Stimulated activated CD4-positive, alpha-beta T cell treated with anti-CD3 and anti-CD28 coated beads, Interleukin-4, amount 100 ng/mL, for 1 hour (primary cell): ENCODE measurements at regions not wholly inside any gene's neighbourhood (a gene's known extent, or its start where the extent isn't known, plus 50 kb on each side); places are given as distances from the start of the nearest gene placed in this dataset.
"Not testable (repeated sequence)": the region's sequence is repeated elsewhere in the genome, so short reads cannot be mapped to it uniquely, and the experiment has no call there.

Experiments
- DNase-seq: peaks from one replicate; pipeline ENCODE4 v3.0.0-alpha.2; 2020

GRCh38 chr4:159950707-159951106, 847.8 kb downstream of the RAPGEF2 start:
- no peak for DNase-seq

GRCh38 chr4:159966746-159967145, 863.9 kb downstream of the RAPGEF2 start:
- no peak for DNase-seq

- not testable (repeated sequence) for DNase-seq
Observed at GRCh38 chr4:159976871-159977482, 874.1 kb downstream of the RAPGEF2 start.

- no peak for DNase-seq
Observed at GRCh38 chr4:159977907-159978617, 875.2 kb downstream of the RAPGEF2 start.

GRCh38 chr4:159979351-159979750, 876.5 kb downstream of the RAPGEF2 start:
- no peak for DNase-seq

- DNase-seq, result no peak
Observed at GRCh38 chr4:159979953-159980352, 877.1 kb downstream of the RAPGEF2 start.

GRCh38 chr4:159980826-159981468, 878.1 kb downstream of the RAPGEF2 start:
- no peak for DNase-seq

- DNase-seq, result no peak
Observed at GRCh38 chr4:159981469-159981856, 878.6 kb downstream of the RAPGEF2 start.

- DNase-seq, result no peak
Observed at GRCh38 chr4:159983082-159983481, 880.2 kb downstream of the RAPGEF2 start.

- no peak for DNase-seq
Observed at GRCh38 chr4:160009656-160010493, 907.0 kb downstream of the RAPGEF2 start.

GRCh38 chr4:160019936-160020335, 917.1 kb downstream of the RAPGEF2 start:
- DNase-seq, result no peak

- no peak for DNase-seq
Observed at GRCh38 chr4:160020804-160021203, 917.9 kb downstream of the RAPGEF2 start.

- DNase-seq, result no peak
Observed at GRCh38 chr4:160021870-160022269, 919.0 kb downstream of the RAPGEF2 start.

GRCh38 chr4:160026721-160027120, 923.8 kb downstream of the RAPGEF2 start:
- DNase-seq, result no peak

- DNase-seq, result no peak
Observed at GRCh38 chr4:160034501-160034900, 931.6 kb downstream of the RAPGEF2 start.

GRCh38 chr4:160038615-160039014, 935.7 kb downstream of the RAPGEF2 start:
- DNase-seq, result no peak

GRCh38 chr4:160044693-160045092, 941.8 kb downstream of the RAPGEF2 start:
- no peak for DNase-seq

- DNase-seq, result no peak
Observed at GRCh38 chr4:160082432-160083207, 979.7 kb downstream of the RAPGEF2 start.

GRCh38 chr4:160091631-160092030, 988.8 kb downstream of the RAPGEF2 start:
- DNase-seq, result no peak

GRCh38 chr4:160100316-160100715, 997.4 kb downstream of the RAPGEF2 start:
- DNase-seq, result no peak

GRCh38 chr4:160110891-160111290, 1008.0 kb downstream of the RAPGEF2 start:
- no peak for DNase-seq

GRCh38 chr4:160117686-160118085, 1014.8 kb downstream of the RAPGEF2 start:
- DNase-seq, result no peak
